DND-41 (cell line): ENCODE measurements at regions not wholly inside any gene's neighbourhood (a gene's known extent, or its start where the extent isn't known, plus 50 kb on each side); places are given as distances from the start of the nearest gene placed in this dataset.
A peak's percentile ranks its signal among the peaks of the same experiment; 100 is the strongest.

Experiments
- ATAC-seq: fragments of 200-7000 bp; cut with Tn5 transposase; 3 replicates; pipeline ENCODE4 v1.9.1; 2021; ENCODE audit warnings: low read depth; ENCODE audit not compliant: insufficient read depth
- DNase-seq: peaks from one replicate; pipeline ENCODE4 v3.0.0-alpha.2; 2020
- H2AFZ ChIP-seq: 2 replicates; pipeline ENCODE4 v1.6.0; 2012; ENCODE audit warnings: low read depth, low read length
- H3K27ac ChIP-seq: 2 replicates; pipeline ENCODE4 v1.5.1; 2012; ENCODE audit warnings: low read length, inconsistent platforms
- H3K27me3 ChIP-seq: fragments of 200-600 bp; sonication (generic); 2 replicates; pipeline ENCODE4 v1.6.0; 2012; ENCODE audit warnings: low read length, mild to moderate bottlenecking, inconsistent platforms; ENCODE audit not compliant: insufficient read depth, poor library complexity
- H3K36me3 ChIP-seq: 2 replicates; pipeline ENCODE4 v1.5.1; 2012; ENCODE audit warnings: low read length, inconsistent platforms; ENCODE audit not compliant: insufficient read depth
- H3K4me1 ChIP-seq: 2 replicates; pipeline ENCODE4 v1.5.1; 2012; ENCODE audit warnings: mild to moderate bottlenecking, low read length; ENCODE audit not compliant: insufficient read depth
- H3K4me2 ChIP-seq: 2 replicates; pipeline ENCODE4 v1.6.0; 2012; ENCODE audit warnings: mild to moderate bottlenecking, moderate library complexity, low read length, inconsistent platforms; ENCODE audit not compliant: insufficient read depth
- H3K4me3 ChIP-seq, 2 experiments: fragments of 200-600 bp in 1 of 2; shearing (Covaris generic) in 1 of 2; 2 replicates each; pipeline ENCODE4 v1.5.1; 2012 to 2016; ENCODE audit warnings: inconsistent platforms in 2 of 2, low read length in 2 of 2, mild to moderate bottlenecking in 2 of 2, low read depth in 1 of 2, moderate library complexity in 1 of 2
- H3K79me2 ChIP-seq: 2 replicates; pipeline ENCODE4 v1.6.0; 2012; ENCODE audit warnings: low read length, inconsistent platforms; ENCODE audit not compliant: insufficient read depth
- H3K9ac ChIP-seq: 2 replicates; pipeline ENCODE4 v1.6.0; 2012; ENCODE audit warnings: low read depth, mild to moderate bottlenecking, inconsistent platforms, low read length, moderate library complexity
- H3K9me3 ChIP-seq: 2 replicates; pipeline ENCODE4 v1.5.1; 2012; ENCODE audit warnings: low read length, moderate library complexity, mild to moderate bottlenecking, inconsistent platforms; ENCODE audit not compliant: insufficient read depth, severe bottlenecking
- H4K20me1 ChIP-seq: 2 replicates; pipeline ENCODE4 v1.6.0; 2012; ENCODE audit warnings: low read length; ENCODE audit not compliant: insufficient read depth
- CTCF ChIP-seq: IDR thresholded peaks from 2 replicates; pipeline ENCODE4 v1.5.1; 2012; ENCODE audit warnings: borderline replicate concordance, low read length, moderate library complexity, mild to moderate bottlenecking; ENCODE audit not compliant: poor library complexity, severe bottlenecking; ENCODE audit errors: extremely low read depth
- EZH2 ChIP-seq: IDR thresholded peaks from 3 replicates; pipeline ENCODE4 v1.6.1; 2012; ENCODE audit warnings: borderline replicate concordance, low read depth, mild to moderate bottlenecking, moderate library complexity, low read length, inconsistent platforms; ENCODE audit not compliant: severe bottlenecking

- H2AFZ ChIP-seq: no peak overlapping the region
- no peak overlapping the region for H3K4me2 ChIP-seq
- TF ChIP-seq CTCF (peak; percentile 33), EZH2 (no peak)
- H3K4me3 ChIP-seq: no peak overlapping the region
- no peaks in the 10 kb centered on the region for H3K4me1 ChIP-seq
- no peak overlapping the region for H3K27ac ChIP-seq
- H3K36me3 ChIP-seq: no peaks in the 10 kb centered on the region
- DNase-seq: no peak
- H3K27me3 ChIP-seq: no peaks in the 10 kb centered on the region
- ATAC-seq: no peak
- no peaks in the 10 kb centered on the region for H4K20me1 ChIP-seq
- H3K79me2 ChIP-seq: no peaks in the 10 kb centered on the region
- no peaks in the 10 kb centered on the region for H3K9me3 ChIP-seq
- no peak overlapping the region for H3K9ac ChIP-seq
Measured at GRCh38 chr2:239891698-239892097, 133.4 kb downstream of the NDUFA10 start.

GRCh38 chr2:239890206-239890746 lies 134.9 kb downstream of the NDUFA10 start:
- no peak overlapping the region for H3K27ac ChIP-seq
- no peak overlapping the region for H3K4me3 ChIP-seq
- no peak overlapping the region for H3K9ac ChIP-seq
- ATAC-seq (no peak), DNase-seq (no peak)
- no peak overlapping the region for H3K4me2 ChIP-seq
- peaks cover 3% of the 10 kb centered on the region for H3K9me3 ChIP-seq
- no peak overlapping the region for H2AFZ ChIP-seq
- no peaks in the 10 kb centered on the region for H4K20me1 ChIP-seq
- H3K27me3 ChIP-seq: no peaks in the 10 kb centered on the region
- H3K36me3 ChIP-seq: no peaks in the 10 kb centered on the region
- H3K79me2 ChIP-seq: no peaks in the 10 kb centered on the region
- no peaks in the 10 kb centered on the region for H3K4me1 ChIP-seq
- TF ChIP-seq CTCF (no peak), EZH2 (no peak)

- Histone ChIP-seq H4K20me1 (no peaks in the 10 kb centered on the region), H3K9ac (no peak overlapping the region), H3K4me3 (no peak overlapping the region), H3K4me1 (no peaks in the 10 kb centered on the region), H3K27me3 (no peaks in the 10 kb centered on the region), H3K4me2 (no peak overlapping the region), H3K79me2 (no peaks in the 10 kb centered on the region), H3K36me3 (no peaks in the 10 kb centered on the region), H2AFZ (no peak overlapping the region), H3K27ac (no peak overlapping the region), H3K9me3 (peaks cover 9% of the 10 kb centered on the region)
- TF ChIP-seq EZH2 (no peak), CTCF (no peak)
- no peak for ATAC-seq
- no peak for DNase-seq
Measured at GRCh38 chr2:239889641-239890121, 135.5 kb downstream of the NDUFA10 start.

- Histone ChIP-seq H3K4me2 (no peak overlapping the region), H3K27me3 (no peaks in the 10 kb centered on the region), H3K4me1 (0 out of 2 replicates have a peak, but pooled peaks cover under 1% of the 10 kb centered on the region), H3K36me3 (peaks cover 5% of the 10 kb centered on the region; the same call in 1 of the 2 replicates), H3K4me3 (no peak overlapping the region), H3K79me2 (no peaks in the 10 kb centered on the region), H3K9me3 (peaks cover 22% of the 10 kb centered on the region), H3K9ac (no peak overlapping the region), H4K20me1 (no peaks in the 10 kb centered on the region), H3K27ac (no peak overlapping the region), H2AFZ (no peak overlapping the region)
- DNase-seq: no peak
- TF ChIP-seq EZH2 (no peak), CTCF (no peak)
- ATAC-seq: no peak
Measured at GRCh38 chr2:239887604-239888003, 137.5 kb downstream of the NDUFA10 start.
